GM18868 (cell line): ENCODE measurements at regions not wholly inside any gene's neighbourhood (a gene's known extent, or its start where the extent isn't known, plus 50 kb on each side); places are given as distances from the start of the nearest gene placed in this dataset.
A peak's percentile ranks its signal among the peaks of the same experiment; 100 is the strongest.

Source experiments
- ATAC-seq: cut with Tn5 transposase; IDR thresholded peaks from one replicate; pipeline ENCODE4 v1.9.1; 2021; ENCODE audit warnings: mild to moderate bottlenecking, moderate library complexity; ENCODE audit not compliant: unreplicated experiment

DNA sequence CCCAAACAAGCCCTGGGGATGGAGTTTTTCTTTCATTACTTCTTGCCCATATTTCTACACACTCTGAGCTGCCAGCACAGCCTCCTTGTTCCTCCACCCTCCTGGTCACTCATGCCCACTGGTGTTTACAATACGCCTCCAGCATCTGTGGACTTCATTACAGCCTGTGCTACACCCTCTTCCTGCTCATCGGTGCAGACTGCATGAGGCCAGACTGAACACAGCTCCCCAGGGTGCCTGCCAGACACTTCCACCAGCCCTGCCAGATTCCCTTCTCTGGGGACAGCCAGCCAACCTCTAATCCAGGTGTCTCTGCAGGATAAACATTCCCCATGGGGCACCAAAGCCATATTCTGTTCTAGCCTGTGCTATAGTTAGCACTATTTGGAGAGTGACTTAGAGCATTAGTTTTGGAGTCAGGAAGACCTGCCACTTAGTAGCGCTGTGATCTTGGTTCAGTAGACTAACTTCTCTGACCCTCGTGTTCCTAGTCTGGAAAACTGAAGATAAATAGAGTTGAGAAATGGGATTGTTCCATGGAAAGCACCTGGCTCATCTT, 163.8 kb upstream of the KLF4 start:
- no peak for ATAC-seq

DNA sequence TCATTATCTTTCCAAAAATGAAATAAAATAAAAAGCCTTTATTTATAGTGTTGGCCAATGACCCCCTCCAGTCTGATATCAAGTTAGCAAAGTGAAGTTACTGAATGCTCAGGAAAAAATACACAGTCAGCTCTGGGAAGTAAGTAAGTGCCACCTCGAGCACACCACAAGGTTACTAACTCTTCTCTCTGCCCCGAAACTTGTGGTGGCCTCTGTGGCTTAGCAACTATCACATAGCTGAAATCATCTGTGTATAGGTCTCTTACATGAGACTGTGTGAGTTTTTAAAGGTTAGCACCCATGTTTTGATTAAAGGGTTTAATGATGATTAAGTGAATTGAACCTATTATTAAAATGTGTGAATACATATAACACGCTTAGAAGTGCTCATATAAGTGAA, 161.4 kb upstream of the KLF4 start:
- peak; percentile 43 for ATAC-seq

DNA sequence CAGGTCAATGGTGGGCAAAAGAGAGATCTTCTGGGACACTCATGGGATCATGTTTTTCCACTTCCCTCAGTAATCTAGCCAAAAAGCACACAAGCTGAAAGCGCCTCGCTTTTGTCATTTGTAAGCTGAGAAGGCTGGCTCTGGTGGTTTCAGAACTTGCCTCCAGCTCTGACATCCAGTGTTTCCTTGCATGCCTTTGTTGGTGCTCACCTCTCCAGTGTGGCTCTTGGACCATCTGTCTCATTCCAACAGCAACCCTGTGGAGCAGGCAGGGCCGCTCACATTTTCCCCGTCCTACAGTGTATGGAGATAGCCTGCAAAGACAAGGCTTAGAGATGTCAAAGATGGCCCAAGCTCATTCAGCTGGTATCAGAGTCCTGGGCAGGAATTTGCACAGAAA, 160.8 kb upstream of the KLF4 start:
- no peak for ATAC-seq

GRCh38 chr9:107648153-107648715, 158.7 kb upstream of the KLF4 start:
- ATAC-seq: no peak

GRCh38 chr9:107647611-107648010, 158.0 kb upstream of the KLF4 start:
- no peak for ATAC-seq

DNA sequence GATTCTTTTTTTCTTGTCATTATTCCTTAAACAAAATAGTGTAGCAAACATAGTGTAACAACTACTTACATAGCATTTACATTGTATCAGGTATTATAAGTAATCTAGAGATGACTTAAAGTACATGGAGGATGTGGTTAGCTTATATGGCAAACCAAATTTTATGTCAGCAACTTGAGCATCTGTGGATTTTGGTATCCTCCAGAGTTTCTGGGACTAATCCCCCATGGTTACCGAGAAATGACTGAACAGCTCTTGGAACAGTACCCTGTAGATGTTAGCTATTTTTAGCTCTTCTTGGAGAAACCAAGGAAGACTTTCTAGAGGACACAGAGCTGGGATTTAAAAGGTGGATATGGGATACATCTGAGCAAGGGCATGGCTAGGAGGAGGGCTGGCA, 157.6 kb upstream of the KLF4 start:
- ATAC-seq: no peak

- ATAC-seq: no peak
These were observed 155.9 kb upstream of the KLF4 start for GRCh38 chr9:107645464-107645833.

- no peak for ATAC-seq
These were observed 155.3 kb upstream of the KLF4 start for GRCh38 chr9:107644733-107645463.

DNA sequence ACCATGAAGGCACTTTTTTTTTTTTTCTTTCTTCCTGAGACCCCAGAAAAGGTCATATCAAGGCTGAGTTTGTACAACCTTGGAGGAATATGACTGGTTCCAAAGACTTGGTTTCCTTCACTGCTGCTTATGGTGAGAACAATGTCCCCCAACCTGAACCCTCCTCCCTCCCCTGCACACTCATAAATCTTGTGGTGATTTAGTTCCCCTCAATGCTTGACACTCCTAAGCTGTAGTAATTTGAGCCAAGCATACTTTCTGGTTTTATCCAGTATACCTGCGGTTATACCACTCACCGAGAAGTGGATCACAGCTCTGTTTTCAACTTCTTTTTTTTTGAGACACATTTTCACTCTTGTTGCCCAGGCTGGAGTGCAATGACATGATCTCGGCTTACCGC, 149.9 kb upstream of the KLF4 start:
- ATAC-seq: no peak

DNA sequence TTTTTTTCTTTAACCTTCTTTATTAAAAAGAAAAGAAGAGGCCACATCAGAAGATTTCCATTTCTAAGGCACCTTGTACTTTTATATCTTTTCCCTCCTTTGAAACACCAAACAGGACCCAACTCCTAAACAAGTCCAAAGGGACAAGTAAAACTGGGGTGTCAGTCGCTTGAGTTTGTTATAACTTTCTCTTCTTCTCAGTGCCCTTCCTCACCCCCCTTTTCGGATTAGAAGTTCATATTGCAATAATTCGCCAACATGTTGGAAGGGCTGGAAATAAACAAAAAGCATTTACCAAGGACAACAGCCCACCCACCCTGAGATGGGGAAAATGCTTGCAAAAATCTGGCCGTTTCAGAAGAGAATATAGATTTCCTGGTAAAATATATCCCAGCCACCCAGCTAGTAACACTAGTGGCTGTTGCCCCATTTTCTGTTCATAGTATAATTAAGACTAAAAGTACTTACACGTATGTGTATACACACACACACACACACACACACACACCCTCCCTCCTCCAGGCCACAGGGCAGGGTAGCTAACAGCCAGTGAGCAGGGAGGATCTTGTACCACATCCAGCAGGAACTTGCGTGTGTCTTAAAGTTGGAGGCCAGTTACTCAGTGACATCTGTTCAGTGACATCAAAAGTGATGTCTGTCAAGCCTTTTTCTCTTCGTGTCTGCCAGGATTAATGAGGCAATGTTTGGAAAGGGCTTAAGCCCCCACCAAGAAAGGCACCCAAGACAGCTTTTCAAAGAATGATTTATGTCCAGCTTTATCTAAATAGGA, 149.1 kb upstream of the KLF4 start:
- no peak for ATAC-seq

DNA sequence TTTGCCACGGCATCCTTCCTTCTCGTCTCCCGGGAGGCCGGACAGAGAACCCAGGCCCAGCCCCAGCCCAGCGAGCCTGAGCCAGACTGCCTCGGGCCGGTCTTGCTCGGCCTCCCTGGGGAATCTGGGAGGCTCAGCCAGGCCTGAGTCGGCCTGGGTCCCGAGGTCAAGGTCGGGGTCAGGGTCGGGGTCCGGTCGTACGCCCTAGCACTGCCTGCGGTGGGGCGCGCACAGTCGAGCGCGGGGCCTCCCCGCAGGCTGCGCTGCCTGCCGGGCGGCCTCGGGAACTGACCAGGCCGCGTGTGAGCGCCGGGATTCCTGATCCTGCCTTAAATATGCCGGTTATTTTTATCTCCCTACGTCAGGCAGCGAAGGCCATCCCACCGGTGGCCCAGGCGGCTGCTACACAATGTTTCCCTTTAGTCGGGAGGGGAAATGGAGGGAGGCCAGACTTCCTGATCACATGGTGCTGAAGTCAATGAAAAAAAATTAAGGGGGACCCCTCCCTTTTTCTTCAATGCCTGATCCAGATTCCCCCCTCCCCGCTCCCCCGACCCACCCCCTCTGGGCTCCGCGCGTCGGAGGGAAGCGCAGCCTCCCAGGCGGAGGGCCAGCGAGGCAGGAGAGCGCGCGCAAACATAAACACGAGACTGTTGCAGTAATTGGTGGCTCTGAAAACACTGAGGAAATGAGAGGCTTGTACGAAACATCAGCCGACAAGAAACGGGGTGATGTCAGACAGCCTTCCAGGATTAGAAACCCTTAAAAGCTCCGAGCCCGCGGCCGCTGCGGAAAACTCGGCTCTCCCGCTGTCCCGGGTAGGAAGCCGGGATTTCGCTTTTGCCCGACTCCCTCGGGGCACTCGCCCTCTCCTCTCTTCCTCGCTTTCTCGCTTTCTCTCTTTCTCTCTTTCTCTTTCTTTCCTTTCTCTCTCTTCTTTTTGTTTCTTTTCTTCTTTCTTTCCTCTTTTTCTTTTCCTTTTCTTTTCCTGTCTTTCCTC, 148.2 kb upstream of the KLF4 start:
- ATAC-seq: peak; percentile 59

GRCh38 chr9:107636571-107637381, 147.2 kb upstream of the KLF4 start:
- peak; percentile 4 for ATAC-seq

GRCh38 chr9:107635803-107636174, 146.2 kb upstream of the KLF4 start:
- no peak for ATAC-seq

GRCh38 chr9:107635101-107635802, 145.7 kb upstream of the KLF4 start:
- ATAC-seq: no peak

DNA sequence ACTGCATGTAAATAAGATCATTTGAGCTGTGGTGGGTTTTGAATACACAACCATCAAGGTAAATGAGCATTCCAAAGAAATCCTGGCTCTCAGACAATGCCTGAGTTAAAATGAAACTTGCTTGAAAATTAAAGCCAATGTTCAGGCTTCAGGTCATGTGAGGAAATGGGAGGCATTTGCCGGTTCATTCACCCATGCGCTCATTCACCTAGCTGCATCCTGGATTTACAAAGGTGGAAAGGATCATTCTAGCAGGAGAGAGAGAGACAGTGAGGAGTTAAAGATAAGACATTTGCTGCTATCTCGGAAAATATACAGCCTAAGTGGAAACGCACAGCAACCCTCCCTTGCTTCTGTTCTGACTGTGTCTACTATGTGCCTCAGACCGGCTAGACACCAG, 143.8 kb upstream of the KLF4 start:
- ATAC-seq: no peak

DNA sequence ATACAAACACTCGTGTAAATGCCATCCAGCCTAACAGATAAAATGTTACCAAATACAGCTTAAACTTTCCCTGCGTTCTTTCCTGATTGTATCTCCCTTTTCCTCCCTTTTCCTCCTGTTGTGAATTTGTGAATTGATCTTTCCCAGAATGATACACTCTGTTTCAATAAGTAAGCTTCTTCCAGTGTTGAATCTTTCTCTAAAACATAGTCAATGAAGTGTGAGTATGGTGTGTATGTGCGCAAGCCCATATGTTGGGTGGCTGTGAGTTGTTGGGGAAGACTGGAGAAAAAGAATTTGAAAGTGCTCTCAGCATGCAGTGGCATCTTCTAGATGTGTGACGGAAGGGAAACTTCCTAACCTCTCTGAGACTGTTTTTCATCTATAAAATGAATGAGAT, 143.1 kb upstream of the KLF4 start:
- ATAC-seq: no peak

DNA sequence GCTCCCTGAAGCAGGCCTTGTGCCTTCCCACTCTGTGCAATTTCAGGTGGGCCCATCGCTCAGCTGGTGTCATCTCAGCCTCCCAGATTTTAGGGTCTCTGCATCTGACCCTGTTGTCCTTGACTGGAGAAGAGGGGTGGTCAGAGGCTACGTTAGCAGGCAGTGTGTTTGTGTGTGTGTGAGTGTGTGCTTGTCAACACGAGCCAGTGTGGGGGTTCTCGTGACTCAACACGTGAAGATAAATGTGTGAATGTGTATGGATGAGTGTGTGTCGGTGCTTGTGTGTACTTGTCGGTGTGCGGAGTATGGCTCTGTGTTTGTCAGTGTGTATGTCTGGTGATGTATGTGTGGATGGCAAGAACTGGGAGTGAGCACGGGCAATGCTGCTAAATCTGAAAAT, 142.6 kb upstream of the KLF4 start:
- no peak for ATAC-seq

DNA sequence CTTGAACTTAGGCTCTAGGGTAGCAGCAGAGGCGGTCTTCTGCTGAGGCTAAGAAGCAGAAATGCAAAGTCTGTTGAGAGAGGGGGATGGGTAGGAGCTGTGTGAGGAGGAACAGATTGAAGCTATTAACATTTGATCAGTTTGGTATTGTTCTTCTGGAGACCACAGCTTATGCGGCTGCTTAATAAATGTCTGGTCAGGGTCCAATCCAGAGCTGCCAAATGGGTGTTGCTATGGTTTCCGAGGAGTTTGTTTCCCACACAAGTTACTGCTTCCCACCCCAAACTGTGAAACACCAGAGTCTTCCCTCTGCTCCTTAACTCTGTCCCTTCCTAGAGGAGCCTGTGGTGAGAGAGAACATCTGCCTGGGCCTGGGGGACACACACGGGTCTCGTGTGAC, 142.2 kb upstream of the KLF4 start:
- ATAC-seq: no peak

DNA sequence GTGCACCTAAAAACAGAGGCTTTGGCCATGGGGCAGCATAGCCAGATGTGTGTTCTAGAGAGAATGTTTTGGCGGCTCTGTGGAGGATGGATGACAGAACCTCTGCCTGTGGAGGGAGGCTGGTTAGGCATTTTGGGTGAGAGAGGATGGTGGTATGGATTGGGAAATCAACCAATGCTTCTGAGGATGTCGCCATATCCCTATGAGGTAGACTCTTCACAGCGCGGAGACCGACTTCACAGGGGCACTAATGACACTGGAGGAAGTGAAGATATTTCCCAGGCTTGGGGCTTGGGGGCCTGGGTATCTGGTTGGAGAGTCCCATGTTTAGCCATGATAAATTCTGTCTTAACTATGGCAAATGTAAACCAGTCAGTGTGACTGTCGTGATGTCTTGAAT, 140.6 kb upstream of the KLF4 start:
- no peak for ATAC-seq
